HEK293T (cell line): ENCODE measurements at regions not wholly inside any gene's neighbourhood (a gene's known extent, or its start where the extent isn't known, plus 50 kb on each side); places are given as distances from the start of the nearest gene placed in this dataset.
"Not testable (repeated sequence)": the region's sequence is repeated elsewhere in the genome, so short reads cannot be mapped to it uniquely, and the experiment has no call there.

Experiments used
- CTCF ChIA-PET: fragments of 350-600 bp; formaldehyde crosslinking; extraction: SDS; loops from one replicate; lab custom pipeline; 2021; ENCODE audit warnings: antibody characterized with exemption, inconsistent platforms; lab: Yijun Ruan, JAX
- POLR2A ChIA-PET: fragments of 350-600 bp; formaldehyde crosslinking; extraction: SDS; loops from one replicate; lab custom pipeline; 2020; ENCODE audit warnings: antibody characterized with exemption, inconsistent platforms; lab: Yijun Ruan, JAX
- DNase-seq: peaks from one replicate; pipeline ENCODE4 v3.0.0; 2012; ENCODE audit warnings: mixed read lengths; ENCODE audit errors: extremely low spot score
- ARNT ChIP-seq: fragments of 450-650 bp; IDR thresholded peaks from 2 replicates; pipeline ENCODE4 v1.6.1; 2017; ENCODE audit warnings: mild to moderate bottlenecking
- BHLHE40 ChIP-seq: fragments of 450-650 bp; IDR thresholded peaks from 2 replicates; pipeline ENCODE4 v1.6.1; 2016; ENCODE audit warnings: mild to moderate bottlenecking, moderate library complexity, borderline replicate concordance
- CTBP1 ChIP-seq: fragments of 450-650 bp; IDR thresholded peaks from 2 replicates; pipeline ENCODE4 v1.6.1; 2016; ENCODE audit warnings: borderline replicate concordance
- ELF4 ChIP-seq: fragments of 450-650 bp; IDR thresholded peaks from 2 replicates; pipeline ENCODE4 v1.6.1; 2017; ENCODE audit warnings: antibody characterized with exemption
- FOXA1 ChIP-seq: fragments of 450-650 bp; IDR thresholded peaks from 2 replicates; pipeline ENCODE4 v1.6.1; 2016; ENCODE audit warnings: mild to moderate bottlenecking
- FOXK2 ChIP-seq: fragments of 450-650 bp; IDR thresholded peaks from 2 replicates; pipeline ENCODE4 v1.6.1; 2016; ENCODE audit warnings: mild to moderate bottlenecking
- FOXM1 ChIP-seq: fragments of 450-650 bp; IDR thresholded peaks from 2 replicates; pipeline ENCODE4 v1.6.1; 2017; ENCODE audit warnings: mild to moderate bottlenecking, borderline replicate concordance
- HDGF ChIP-seq: fragments of 450-650 bp; IDR thresholded peaks from 2 replicates; pipeline ENCODE4 v1.6.1; 2017; ENCODE audit warnings: antibody characterized with exemption, borderline replicate concordance
- L3MBTL2 ChIP-seq: fragments of 450-650 bp; conservative IDR thresholded peaks from 2 replicates; pipeline ENCODE4 v1.6.1; 2016; ENCODE audit warnings: mild to moderate bottlenecking
- LEF1 ChIP-seq: fragments of 450-650 bp; IDR thresholded peaks from 2 replicates; pipeline ENCODE4 v1.6.1; 2017; ENCODE audit warnings: mild to moderate bottlenecking, borderline replicate concordance
- NFRKB ChIP-seq: fragments of 450-650 bp; IDR thresholded peaks from 2 replicates; pipeline ENCODE4 v1.6.1; 2016; ENCODE audit warnings: mild to moderate bottlenecking, moderate library complexity
- PKNOX1 ChIP-seq: fragments of 450-650 bp; IDR thresholded peaks from 2 replicates; pipeline ENCODE4 v1.6.1; 2016
- SP1 ChIP-seq: fragments of 450-650 bp; IDR thresholded peaks from 2 replicates; pipeline ENCODE4 v1.6.1; 2017
- SUZ12 ChIP-seq: fragments of 450-650 bp; IDR thresholded peaks from 2 replicates; pipeline ENCODE4 v1.6.1; 2016; ENCODE audit warnings: mild to moderate bottlenecking
- TARDBP ChIP-seq: fragments of 450-650 bp; IDR thresholded peaks from 2 replicates; pipeline ENCODE4 v1.6.1; 2016
- ZNF384 ChIP-seq: fragments of 450-650 bp; IDR thresholded peaks from 2 replicates; pipeline ENCODE4 v1.6.1; 2016

DNA sequence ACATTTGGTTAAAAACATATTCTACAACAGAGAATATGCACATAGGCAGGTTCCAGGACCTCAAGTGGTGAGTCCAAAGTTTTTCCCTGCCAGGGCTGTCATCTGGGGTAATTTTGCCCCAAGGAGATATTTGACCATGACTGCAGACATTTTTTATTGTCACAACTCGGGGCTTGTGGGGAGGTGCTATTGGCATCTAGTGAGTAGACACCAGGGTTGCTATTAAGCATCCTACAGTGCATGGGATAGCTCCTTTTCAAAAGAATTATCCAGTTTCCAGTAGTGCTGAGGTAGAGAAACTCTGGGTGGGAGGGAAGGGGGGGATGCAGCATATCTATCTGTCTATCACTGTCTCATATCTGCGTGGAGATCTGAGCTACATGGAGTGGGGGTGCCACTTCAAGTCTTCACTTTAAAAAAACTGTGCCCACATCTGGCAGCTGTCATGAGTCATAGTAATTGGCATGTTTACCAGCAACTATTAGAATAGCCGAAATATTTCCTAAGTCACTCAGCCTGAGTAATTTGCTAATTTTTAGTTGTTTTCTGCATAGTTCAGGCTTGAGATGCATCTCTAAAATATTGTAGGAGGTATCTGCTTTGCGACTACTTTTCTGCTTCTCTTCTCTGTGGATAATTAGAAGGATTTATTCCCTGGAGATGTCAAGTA is 254.0 kb upstream of the RBMS1 start:
- POLR2A ChIA-PET = no interaction called here
- TF ChIP-seq ZNF384 (no peak), FOXM1 (no peak), FOXA1 (no peak), FOXK2 (no peak), NFRKB (no peak), BHLHE40 (no peak), HDGF (no peak), CTBP1 (no peak), LEF1 (no peak), TARDBP (no peak), SUZ12 (no peak), PKNOX1 (no peak), ARNT (no peak), SP1 (no peak), ELF4 (no peak), L3MBTL2 (no peak)

GRCh38 chr2:160751021-160751420 is 257.4 kb upstream of the RBMS1 start:
- ChIA-PET POLR2A (no interaction called here), CTCF (no interaction called here)
- DNase-seq = no peak
- TF ChIP-seq ELF4 (no peak), NFRKB (no peak), FOXM1 (no peak), FOXA1 (no peak), SP1 (no peak), TARDBP (no peak)

More for the DNA sequence above, 254.0 kb upstream of the RBMS1 start:
- DNase-seq = no peak
- CTCF ChIA-PET = no interaction called here

DNA sequence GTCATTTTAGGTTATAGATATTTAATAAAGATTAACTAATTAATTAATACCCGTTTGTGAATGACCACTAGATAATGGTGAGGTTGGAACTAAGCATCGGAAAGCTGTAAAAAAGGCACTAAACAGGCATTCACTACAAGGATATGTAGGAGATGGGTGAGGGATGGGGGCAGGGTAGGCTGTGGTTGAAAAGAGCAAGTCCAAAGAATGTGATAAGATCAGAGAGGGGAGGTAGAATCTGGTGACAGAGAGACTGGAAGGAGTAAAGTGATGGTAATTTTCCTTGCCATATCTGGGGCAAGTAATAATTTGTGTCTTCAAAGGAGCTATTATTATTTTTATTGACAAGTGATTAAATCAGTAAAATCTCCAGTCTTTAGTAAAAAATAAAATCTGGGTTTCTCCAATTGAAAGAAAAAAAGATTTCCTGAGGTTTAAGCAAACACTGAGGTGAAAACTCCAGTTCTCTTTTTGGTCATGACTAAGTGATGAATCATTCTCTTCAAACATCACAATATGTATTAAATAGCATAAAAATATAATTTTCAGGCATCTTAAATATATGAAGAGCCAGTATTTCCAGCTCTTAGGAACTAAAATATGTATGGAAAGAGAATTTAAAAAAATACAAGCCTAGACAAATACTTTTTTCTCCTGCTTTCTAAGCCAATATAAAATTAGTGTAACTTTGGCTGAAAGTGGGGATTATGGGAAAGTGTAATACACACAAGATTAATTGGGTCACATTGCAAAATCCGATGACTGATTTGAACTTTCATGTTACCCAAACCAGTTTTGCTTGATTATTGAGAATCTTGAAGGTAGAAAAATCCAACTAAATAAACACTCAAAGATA is 259.1 kb upstream of the RBMS1 start:
- no peak for DNase-seq
- no peak for TF ChIP-seq SP1
- TF ChIP-seq FOXA1 = no peak
- TF ChIP-seq SUZ12 = no peak
- TF ChIP-seq ARNT = no peak
- no peak for TF ChIP-seq HDGF
- no peak for TF ChIP-seq FOXK2
- no peak for TF ChIP-seq LEF1
- TF ChIP-seq NFRKB = no peak
- no peak for TF ChIP-seq ZNF384
- TF ChIP-seq TARDBP = no peak
- TF ChIP-seq L3MBTL2 = no peak
- no peak for TF ChIP-seq CTBP1
- ChIA-PET POLR2A (no interaction called here), CTCF (no interaction called here)

DNA sequence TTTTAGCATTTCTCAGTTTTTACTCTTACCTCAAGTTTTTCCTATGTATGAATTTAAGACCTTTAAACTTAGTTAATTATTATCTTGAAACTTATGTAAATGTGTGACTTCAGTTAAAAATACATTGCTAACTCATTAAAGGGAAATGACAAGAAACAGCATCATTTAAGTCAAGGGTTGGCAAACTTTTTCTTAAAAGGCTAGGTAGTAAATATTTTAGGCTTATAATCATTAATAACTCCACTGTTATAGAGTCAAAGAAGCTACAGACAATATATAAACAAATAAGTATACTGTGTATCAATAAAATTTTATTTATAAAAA is 259.7 kb upstream of the RBMS1 start:
- TF ChIP-seq L3MBTL2 = no peak
- TF ChIP-seq BHLHE40 = no peak
- no peak for TF ChIP-seq LEF1
- no peak for TF ChIP-seq HDGF
- no peak for TF ChIP-seq FOXA1
- TF ChIP-seq TARDBP = no peak
- TF ChIP-seq NFRKB = no peak
- no peak for TF ChIP-seq ARNT
- no peak for TF ChIP-seq FOXM1
- TF ChIP-seq PKNOX1 = no peak
- TF ChIP-seq SUZ12 = no peak
- TF ChIP-seq ZNF384 = no peak
- no peak for TF ChIP-seq ELF4
- no peak for TF ChIP-seq FOXK2
- no peak for TF ChIP-seq SP1
- no peak for TF ChIP-seq CTBP1
- no peak for DNase-seq
- POLR2A ChIA-PET = no interaction called here
- CTCF ChIA-PET = no interaction called here

DNA sequence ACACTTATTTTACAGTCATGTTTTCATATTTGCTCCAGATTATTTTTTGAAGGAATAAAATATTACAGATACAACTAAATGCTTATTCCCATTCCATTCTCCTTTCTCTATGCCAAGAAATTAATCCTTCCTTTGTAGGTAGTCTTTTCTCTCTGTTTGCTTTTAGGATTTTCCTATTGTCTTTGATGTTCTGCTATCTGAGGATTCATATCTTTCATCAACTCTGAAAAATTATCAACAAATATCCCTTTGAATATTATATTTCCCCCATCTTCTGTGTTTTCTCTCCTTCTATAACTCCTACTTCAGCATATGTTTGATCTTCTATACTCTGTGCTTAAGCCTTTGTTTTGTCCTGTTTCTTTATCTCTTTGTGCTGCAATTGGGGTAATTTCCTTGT is 260.4 kb upstream of the RBMS1 start:
- no peak for TF ChIP-seq LEF1
- TF ChIP-seq L3MBTL2 = no peak
- TF ChIP-seq ZNF384 = no peak
- TF ChIP-seq TARDBP = no peak
- no peak for TF ChIP-seq CTBP1
- no peak for TF ChIP-seq SP1
- TF ChIP-seq ARNT = no peak
- no peak for TF ChIP-seq BHLHE40
- no peak for TF ChIP-seq FOXK2
- no peak for TF ChIP-seq FOXA1
- no peak for TF ChIP-seq NFRKB
- no peak for TF ChIP-seq HDGF
- no peak for TF ChIP-seq PKNOX1
- TF ChIP-seq FOXM1 = no peak
- TF ChIP-seq SUZ12 = no peak
- no peak for TF ChIP-seq ELF4
- ChIA-PET CTCF (no interaction called here), POLR2A (no interaction called here)
- DNase-seq = no peak

DNA sequence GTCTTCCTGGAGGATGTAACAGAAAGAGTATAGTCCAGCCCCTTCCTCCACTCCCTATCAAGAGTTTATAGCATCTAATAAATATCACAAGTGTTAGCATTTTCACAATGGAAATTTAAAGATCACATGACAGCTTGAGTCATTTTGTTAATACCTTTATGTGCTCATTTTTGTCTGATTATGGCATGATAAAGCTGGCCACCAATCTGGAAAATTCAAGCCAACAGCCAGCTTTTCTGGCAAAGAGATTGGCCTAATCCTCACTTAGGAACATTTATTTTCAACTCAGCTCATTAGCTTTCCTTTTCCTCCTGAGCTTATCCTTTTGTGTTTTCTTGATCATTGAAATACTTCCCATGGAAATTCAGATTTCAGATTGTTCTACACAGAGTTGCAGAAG is 262.9 kb upstream of the RBMS1 start:
- ChIA-PET POLR2A (no interaction called here), CTCF (no interaction called here)
- no peak for DNase-seq
- TF ChIP-seq NFRKB (no peak), HDGF (no peak), ARNT (no peak), FOXM1 (no peak), BHLHE40 (no peak), SUZ12 (no peak), FOXA1 (no peak), SP1 (no peak), TARDBP (no peak), ZNF384 (no peak), LEF1 (no peak), CTBP1 (no peak), PKNOX1 (no peak), ELF4 (no peak), L3MBTL2 (no peak), FOXK2 (no peak)

GRCh38 chr2:160762493-160763128 is 269.0 kb upstream of the RBMS1 start:
- CTCF ChIA-PET, POLR2A ChIA-PET, DNase-seq: not testable (repeated sequence)
